GM23338 (cell line): ENCODE measurements at regions not wholly inside any gene's neighbourhood (a gene's known extent, or its start where the extent isn't known, plus 50 kb on each side); places are given as distances from the start of the nearest gene placed in this dataset.

Experiments
- ATAC-seq: fragments of 200-7000 bp; cut with Tn5 transposase; 3 replicates; pipeline ENCODE4 v1.9.1; 2020
- DNase-seq: peaks from one replicate; pipeline ENCODE4 v3.0.0-alpha.2; 2015; ENCODE audit warnings: low spot score
- H2AFZ ChIP-seq: fragments of 200-600 bp; sonication (generic); 2 replicates; pipeline ENCODE4 v1.8.0; 2016; ENCODE audit warnings: antibody characterized with exemption, mild to moderate bottlenecking, moderate library complexity
- H3F3A ChIP-seq: fragments of 200-600 bp; sonication (generic); replicated peaks from 2 replicates; pipeline ENCODE4 v1.8.0; 2017; ENCODE audit warnings: antibody characterized with exemption, mixed run types, low read depth
- H3K27ac ChIP-seq: fragments of 200-600 bp; sonication (generic); 2 replicates; pipeline ENCODE4 v1.6.1; 2016; ENCODE audit warnings: low read depth
- H3K27me3 ChIP-seq: fragments of 200-600 bp; sonication (generic); 2 replicates; pipeline ENCODE4 v1.8.0; 2016; ENCODE audit warnings: mild to moderate bottlenecking, mixed run types, moderate library complexity; ENCODE audit not compliant: insufficient read depth
- H3K36me3 ChIP-seq: fragments of 200-600 bp; sonication (generic); 2 replicates; pipeline ENCODE4 v1.8.0; 2016; ENCODE audit warnings: mild to moderate bottlenecking; ENCODE audit not compliant: insufficient read depth
- H3K4me1 ChIP-seq: fragments of 200-600 bp; sonication (generic); 2 replicates; pipeline ENCODE4 v1.8.0; 2016; ENCODE audit warnings: mild to moderate bottlenecking, moderate library complexity; ENCODE audit not compliant: insufficient read depth
- H3K4me2 ChIP-seq: fragments of 200-600 bp; sonication (generic); 2 replicates; pipeline ENCODE4 v1.7.1; 2017; ENCODE audit warnings: mixed run types
- H3K4me3 ChIP-seq: fragments of 200-600 bp; sonication (generic); 2 replicates; pipeline ENCODE4 v1.6.1; 2016; ENCODE audit warnings: mixed run types
- H3K79me2 ChIP-seq: fragments of 200-600 bp; sonication (generic); replicated peaks from 2 replicates; pipeline ENCODE4 v1.8.0; 2017; ENCODE audit warnings: mild to moderate bottlenecking; ENCODE audit not compliant: insufficient read depth
- H3K9me2 ChIP-seq: fragments of 200-600 bp; sonication (generic); 2 replicates; pipeline ENCODE4 v1.8.0; 2017; ENCODE audit not compliant: insufficient read depth
- H4K20me1 ChIP-seq: fragments of 200-600 bp; sonication (generic); replicated peaks from 2 replicates; pipeline ENCODE4 v1.8.0; 2017; ENCODE audit warnings: mild to moderate bottlenecking; ENCODE audit not compliant: insufficient read depth
- H3K27ac Mint-ChIP-seq: 2 replicates; pipeline ENCODE4 v1.8.0; 2020; ENCODE audit warnings: inconsistent platforms, mild to moderate bottlenecking, moderate library complexity, mixed read lengths
- H3K27me3 Mint-ChIP-seq: 3 replicates; pipeline ENCODE4 v1.8.0; 2022; ENCODE audit warnings: low read depth, mild to moderate bottlenecking, moderate library complexity, mixed read lengths, inconsistent platforms; ENCODE audit not compliant: insufficient read depth, poor library complexity
- H3K36me3 Mint-ChIP-seq: 3 replicates; pipeline ENCODE4 v1.8.0; 2021; ENCODE audit warnings: low read depth, mild to moderate bottlenecking, inconsistent platforms, moderate library complexity, mixed read lengths
- H3K4me1 Mint-ChIP-seq: 3 replicates; pipeline ENCODE4 v1.8.0; 2020; ENCODE audit warnings: mild to moderate bottlenecking, inconsistent platforms, mixed read lengths
- H3K4me3 Mint-ChIP-seq: 3 replicates; pipeline ENCODE4 v1.8.0; 2021; ENCODE audit warnings: moderate library complexity, mild to moderate bottlenecking, inconsistent platforms, mixed read lengths
- H3K9me3 Mint-ChIP-seq: 3 replicates; pipeline ENCODE4 v1.8.0; 2020; ENCODE audit warnings: moderate library complexity, mild to moderate bottlenecking, inconsistent platforms, mixed read lengths
- CREB1 ChIP-seq: fragments of 250-450 bp; sonication (Bioruptor Pico); IDR thresholded peaks from 2 replicates; pipeline ENCODE4 v1.5.0; 2020; ENCODE audit warnings: low read depth, mild to moderate bottlenecking, moderate library complexity
- CTCF ChIP-seq, 2 experiments: fragments of 200-600 bp in 1 of 2; sonication (generic) in 1 of 2; conservative IDR thresholded peaks; 2 replicates each; pipeline versions ENCODE4 v1.5.1 to v1.6.1; 2016 to 2017; ENCODE audit warnings: antibody characterized with exemption in 2 of 2, low read depth in 2 of 2, mild to moderate bottlenecking in 2 of 2, moderate library complexity in 1 of 2
- ETS1 ChIP-seq: IDR thresholded peaks from 2 replicates; pipeline ENCODE4 v1.6.1; 2016; ENCODE audit warnings: antibody characterized with exemption
- EZH2 ChIP-seq: fragments of 200-600 bp; sonication (generic); IDR thresholded peaks from one replicate; pipeline ENCODE4 v1.8.0; 2017; ENCODE audit warnings: antibody characterized with exemption, mild to moderate bottlenecking, low read depth; ENCODE audit not compliant: unreplicated experiment
- EZH2phosphoT487 ChIP-seq: fragments of 200-600 bp; sonication (generic); IDR thresholded peaks from one replicate; pipeline ENCODE4 v1.8.1; 2018; ENCODE audit warnings: antibody characterized with exemption; ENCODE audit not compliant: unreplicated experiment
- JUNB ChIP-seq: IDR thresholded peaks from one replicate; pipeline ENCODE4 v1.6.1; 2016; ENCODE audit warnings: antibody characterized with exemption; ENCODE audit not compliant: unreplicated experiment
- NANOG ChIP-seq: IDR thresholded peaks from 2 replicates; pipeline ENCODE4 v1.6.1; 2016; ENCODE audit warnings: antibody characterized with exemption, borderline replicate concordance
- POLR2AphosphoS5 ChIP-seq: IDR thresholded peaks from 2 replicates; pipeline ENCODE4 v1.6.1; 2016; ENCODE audit warnings: antibody characterized with exemption, low read depth
- REST ChIP-seq: IDR thresholded peaks from one replicate; pipeline ENCODE4 v1.6.1; 2018; ENCODE audit warnings: antibody characterized with exemption; ENCODE audit not compliant: unreplicated experiment
- STAT1 ChIP-seq: IDR thresholded peaks from one replicate; pipeline ENCODE4 v1.6.1; 2016; ENCODE audit warnings: antibody characterized with exemption; ENCODE audit not compliant: unreplicated experiment
- ZNF114 ChIP-seq: fragments of 250-450 bp; sonication (Bioruptor Pico); IDR thresholded peaks from 2 replicates; pipeline ENCODE4 v1.5.0; 2020; ENCODE audit warnings: mild to moderate bottlenecking, moderate library complexity
- ZNF331 ChIP-seq: fragments of 250-450 bp; sonication (Bioruptor Pico); IDR thresholded peaks from 2 replicates; pipeline ENCODE4 v1.5.0; 2020; ENCODE audit warnings: low read depth, mild to moderate bottlenecking, moderate library complexity
- ZNF462 ChIP-seq: fragments of 250-450 bp; sonication (Bioruptor Pico); IDR thresholded peaks from 2 replicates; pipeline ENCODE4 v1.5.0; 2020; ENCODE audit warnings: mild to moderate bottlenecking, moderate library complexity

GRCh38 chr5:82692826-82693225, 384.4 kb downstream of the TMEM167A start:
- H3K4me2 ChIP-seq = no peak overlapping the region
- Mint-ChIP-seq H3K36me3 (no peaks in the 10 kb centered on the region), H3K27me3 (peaks cover 2% of the 10 kb centered on the region), H3K4me1 (peaks cover 13% of the 10 kb centered on the region), H3K9me3 (no peaks in the 10 kb centered on the region), H3K4me3 (no peak overlapping the region), H3K27ac (no peak overlapping the region)
- H4K20me1 ChIP-seq = no peaks in the 10 kb centered on the region
- H2AFZ ChIP-seq = no peak overlapping the region
- H3K9me2 ChIP-seq = no peaks in the 10 kb centered on the region
- H3K79me2 ChIP-seq = no peaks in the 10 kb centered on the region
- H3K36me3 ChIP-seq = no peaks in the 10 kb centered on the region
- no peak overlapping the region for H3K27ac ChIP-seq
- no peaks in the 10 kb centered on the region for H3K4me1 ChIP-seq
- ATAC-seq (no peak), DNase-seq (no peak)
- no peaks in the 10 kb centered on the region for H3K27me3 ChIP-seq
- TF ChIP-seq EZH2 = no peak
- TF ChIP-seq JUNB = no peak
- TF ChIP-seq POLR2AphosphoS5 = no peak
- TF ChIP-seq EZH2phosphoT487 = no peak
- TF ChIP-seq REST = no peak
- TF ChIP-seq ZNF462 (CRISPR knock-in tag) = no peak
- no peak for TF ChIP-seq ZNF114
- no peak for TF ChIP-seq CREB1
- TF ChIP-seq STAT1 = no peak
- TF ChIP-seq ZNF331 (CRISPR knock-in tag) = no peak
- no peak for TF ChIP-seq CTCF (conservative IDR thresholded peaks at IDR 0.05; ENCODE audit: low read depth in 2 of 2)
- no peak for TF ChIP-seq NANOG
- TF ChIP-seq ETS1 = no peak
- no peaks in the 10 kb centered on the region for H3F3A ChIP-seq
- H3K4me3 ChIP-seq = no peak overlapping the region
